GM23248 (cell line): ENCODE measurements at regions not wholly inside any gene's neighbourhood (a gene's known extent, or its start where the extent isn't known, plus 50 kb on each side); places are given as distances from the start of the nearest gene placed in this dataset.

Experiments used
- EZH2 ChIP-seq: fragments of 200-600 bp; sonication (generic); IDR thresholded peaks from 2 replicates; pipeline ENCODE4 v1.6.1; 2018; ENCODE audit warnings: antibody characterized with exemption, mild to moderate bottlenecking; ENCODE audit not compliant: insufficient read depth, poor library complexity, severe bottlenecking
- EZH2phosphoT487 ChIP-seq: fragments of 200-600 bp; sonication (generic); IDR thresholded peaks from 2 replicates; pipeline ENCODE4 v1.6.1; 2018; ENCODE audit warnings: antibody characterized with exemption, moderate library complexity, mild to moderate bottlenecking, low read depth; ENCODE audit not compliant: insufficient read depth

- TF ChIP-seq EZH2 (no peak), EZH2phosphoT487 (no peak)
Measured at GRCh38 chr5:125219710-125220109, 473.3 kb upstream of the ZNF608 start.
